GM18498 (cell line): ENCODE measurements at regions not wholly inside any gene's neighbourhood (a gene's known extent, or its start where the extent isn't known, plus 50 kb on each side); places are given as distances from the start of the nearest gene placed in this dataset.
"Not testable (repeated sequence)": the region's sequence is repeated elsewhere in the genome, so short reads cannot be mapped to it uniquely, and the experiment has no call there.

Source experiments
- ATAC-seq: cut with Tn5 transposase; IDR thresholded peaks from one replicate; pipeline ENCODE4 v1.9.1; 2021; ENCODE audit warnings: mild to moderate bottlenecking, moderate library complexity; ENCODE audit not compliant: unreplicated experiment

GRCh38 chr2:5190023-5190422 lies 502.2 kb upstream of the SOX11 start:
- no peak for ATAC-seq

DNA sequence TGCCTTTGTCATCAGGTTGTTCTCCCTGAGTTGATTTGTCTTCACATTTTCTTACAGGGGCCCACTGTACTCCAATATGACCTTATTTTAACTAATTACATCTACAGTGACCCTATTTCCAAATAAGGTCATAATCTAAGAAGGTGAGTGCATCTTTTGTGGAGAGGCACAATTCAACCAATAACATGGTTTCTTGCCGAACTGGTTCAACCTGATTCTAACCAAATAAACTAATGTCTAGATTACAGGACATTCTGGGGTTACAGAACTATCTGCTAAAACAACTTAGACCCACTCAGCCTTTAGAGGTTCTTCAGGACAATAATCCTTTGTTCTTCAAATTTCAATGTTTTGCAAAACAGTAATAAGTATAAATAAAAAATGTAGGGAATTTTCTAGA lies 496.5 kb upstream of the SOX11 start:
- ATAC-seq = no peak

GRCh38 chr2:5203134-5203755 lies 488.9 kb upstream of the SOX11 start:
- ATAC-seq = no peak

DNA sequence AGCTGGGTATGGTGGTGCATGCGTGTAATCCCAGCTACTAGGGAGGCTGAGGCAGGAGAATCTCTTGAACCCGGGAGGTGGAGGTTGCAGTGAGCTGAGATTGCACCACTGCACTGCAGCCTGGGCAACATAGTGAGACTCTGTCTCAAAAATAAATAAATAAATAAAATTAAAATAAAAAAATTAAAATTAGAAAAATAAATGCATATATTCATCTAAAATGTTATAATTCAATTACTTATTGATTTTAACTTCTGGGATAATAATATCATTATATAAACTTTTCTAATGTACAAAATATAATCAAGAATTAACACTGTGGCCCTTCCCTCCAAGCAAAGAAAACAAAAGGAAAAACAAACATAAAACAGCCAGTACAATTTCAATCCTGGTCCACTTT lies 485.4 kb upstream of the SOX11 start:
- not testable (repeated sequence) for ATAC-seq

DNA sequence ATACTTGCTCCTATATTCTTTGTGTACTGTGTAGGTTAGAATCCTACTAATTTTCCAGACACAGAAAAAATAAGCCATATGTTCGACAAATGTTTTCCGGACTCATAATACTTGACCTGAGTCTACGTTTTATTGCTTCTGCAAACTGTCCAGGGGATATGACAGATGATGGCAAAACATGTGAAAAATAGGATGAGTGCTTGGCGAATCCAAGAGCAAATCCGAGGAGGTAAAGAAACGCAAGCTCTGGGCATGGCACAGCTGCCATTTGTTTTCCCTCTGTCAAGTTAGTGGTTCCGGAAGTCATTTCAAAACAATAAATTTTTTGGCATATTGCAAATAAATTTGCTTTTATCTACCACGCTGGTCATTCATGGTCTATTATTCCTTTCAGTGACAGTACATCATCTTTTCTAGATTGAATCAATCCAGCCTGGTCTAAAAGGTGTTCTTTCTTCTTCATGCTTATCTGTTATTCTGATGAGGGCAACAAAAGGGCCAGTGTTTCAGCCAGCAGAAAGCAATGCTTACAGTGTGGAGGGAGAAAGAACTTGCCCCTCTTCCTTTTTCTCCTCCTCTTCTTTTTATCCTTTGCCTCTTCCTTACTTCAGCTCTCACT lies 476.1 kb upstream of the SOX11 start:
- no peak for ATAC-seq

GRCh38 chr2:5227062-5227699 lies 465.0 kb upstream of the SOX11 start:
- ATAC-seq = no peak

DNA sequence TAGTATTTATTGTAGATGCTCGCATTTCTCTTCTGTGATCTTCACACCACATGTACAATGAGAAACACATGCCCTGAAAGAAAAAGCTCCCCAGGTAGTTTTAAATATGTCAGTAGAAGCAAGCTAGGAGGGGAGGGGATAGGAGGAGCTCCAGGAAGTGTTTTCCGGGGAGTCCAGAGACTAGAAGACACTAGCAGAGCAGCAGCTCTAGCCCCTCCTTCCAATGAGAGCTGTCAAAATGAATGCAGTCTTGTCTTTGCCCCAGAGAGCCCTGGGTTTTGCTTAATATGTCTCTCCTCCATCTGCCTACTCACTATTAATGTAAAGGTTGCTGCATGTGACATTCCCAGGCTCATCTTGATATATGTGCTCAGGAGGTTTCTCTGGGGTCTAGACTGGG lies 462.6 kb upstream of the SOX11 start:
- no peak for ATAC-seq

DNA sequence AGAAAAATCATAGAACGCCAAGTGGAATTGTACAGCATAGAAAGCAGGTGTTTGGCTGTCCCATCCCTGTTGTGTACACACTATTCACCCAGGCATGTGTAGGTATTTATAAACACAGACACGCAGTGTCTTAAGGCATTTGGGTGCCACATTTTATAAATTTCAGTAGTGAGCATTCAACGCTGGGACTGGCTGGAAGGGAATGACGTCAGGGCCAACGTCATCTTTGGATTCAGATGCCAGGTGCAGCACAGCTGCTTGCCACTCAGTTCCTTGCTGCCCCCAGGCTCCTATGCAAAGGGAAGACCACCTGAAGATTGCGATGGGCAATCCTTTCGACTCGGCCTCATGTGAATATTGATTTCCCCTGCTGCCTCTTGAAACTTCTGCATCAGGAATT lies 461.7 kb upstream of the SOX11 start:
- ATAC-seq = no peak

DNA sequence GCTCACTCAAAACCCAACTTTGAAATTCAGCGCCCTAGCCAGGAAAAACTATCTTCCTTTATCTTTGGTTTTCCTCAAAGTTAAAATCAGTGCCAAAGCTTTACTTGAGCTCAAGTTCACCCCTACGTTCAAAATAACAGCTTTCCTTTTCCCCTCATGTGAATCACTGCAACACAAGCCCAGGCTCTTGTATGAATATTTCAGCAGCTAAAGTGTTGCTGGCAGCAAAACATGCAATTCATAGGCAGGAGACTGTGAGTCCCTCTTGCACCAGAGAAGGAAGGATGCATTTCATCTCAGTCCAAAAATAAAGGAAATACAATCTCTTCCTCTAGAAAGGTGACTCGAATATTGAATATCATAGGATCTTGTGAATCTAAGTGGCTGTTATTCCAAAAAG lies 461.3 kb upstream of the SOX11 start:
- no peak for ATAC-seq

- ATAC-seq = no peak
These were observed 460.9 kb upstream of the SOX11 start for GRCh38 chr2:5231287-5231686.

DNA sequence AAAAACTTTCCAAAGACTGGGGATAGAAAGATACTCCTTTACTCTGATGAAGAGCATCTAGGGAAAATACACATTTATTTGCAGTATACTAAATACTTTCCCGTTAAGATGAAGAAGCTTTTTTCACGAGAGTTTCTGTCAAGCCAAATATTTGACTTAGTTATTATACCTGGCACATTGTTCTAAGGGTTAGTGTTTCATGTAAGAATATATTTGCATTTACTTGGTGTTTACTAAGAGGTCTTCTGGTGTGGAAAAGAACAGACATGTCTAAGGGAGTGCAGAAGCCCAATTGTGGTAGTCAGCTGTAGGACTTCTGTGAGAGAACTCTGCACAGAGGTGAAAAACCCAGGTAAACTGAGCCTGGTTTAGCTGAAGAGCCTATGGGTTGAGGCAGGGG lies 457.6 kb upstream of the SOX11 start:
- ATAC-seq = no peak

- no peak for ATAC-seq
These were observed 456.5 kb upstream of the SOX11 start for GRCh38 chr2:5235701-5236100.

GRCh38 chr2:5236249-5236648 lies 455.9 kb upstream of the SOX11 start:
- ATAC-seq = no peak

- ATAC-seq = no peak
These were observed 449.4 kb upstream of the SOX11 start for GRCh38 chr2:5242751-5243150.

DNA sequence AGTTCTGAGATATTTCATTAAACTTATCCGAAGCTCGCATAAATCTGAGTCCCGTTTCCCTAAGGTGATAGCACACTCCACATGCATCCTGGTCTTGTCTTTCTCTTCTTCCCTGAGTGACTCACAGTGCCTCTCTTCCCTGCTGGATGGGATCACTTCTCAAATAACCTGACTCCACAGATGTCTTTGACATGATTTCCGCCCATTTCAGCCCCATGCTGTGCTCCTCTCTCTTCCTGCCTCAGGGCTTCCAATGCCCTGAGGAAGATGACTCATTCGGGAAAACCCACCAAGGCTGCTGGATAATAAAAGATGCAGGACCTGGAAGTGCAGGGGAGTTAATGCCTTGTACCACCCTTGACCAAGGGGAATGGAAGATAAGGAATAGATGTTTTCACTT lies 441.7 kb upstream of the SOX11 start:
- no peak for ATAC-seq

- ATAC-seq = no peak
These were observed 438.9 kb upstream of the SOX11 start for GRCh38 chr2:5253263-5253662.

GRCh38 chr2:5254791-5255332 lies 437.3 kb upstream of the SOX11 start:
- no peak for ATAC-seq

DNA sequence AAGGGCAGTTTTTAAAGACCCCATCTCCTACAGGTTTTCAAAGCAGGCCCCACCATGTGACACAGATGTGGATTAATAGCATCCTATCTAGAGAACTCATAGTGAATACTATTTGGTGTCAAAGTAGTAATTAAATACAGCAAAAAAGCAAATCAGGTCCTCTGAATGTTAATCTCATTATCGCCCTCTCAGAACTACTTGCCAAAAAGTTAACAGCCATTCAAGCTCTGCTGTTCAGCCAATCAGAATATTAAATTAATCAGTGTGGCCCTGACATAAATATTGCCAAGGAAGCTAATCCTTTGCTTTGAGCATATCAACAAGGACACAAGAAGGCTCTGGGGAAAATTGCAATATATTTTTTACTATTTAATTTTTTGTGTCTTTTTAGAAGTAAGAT lies 428.9 kb upstream of the SOX11 start:
- ATAC-seq = no peak

DNA sequence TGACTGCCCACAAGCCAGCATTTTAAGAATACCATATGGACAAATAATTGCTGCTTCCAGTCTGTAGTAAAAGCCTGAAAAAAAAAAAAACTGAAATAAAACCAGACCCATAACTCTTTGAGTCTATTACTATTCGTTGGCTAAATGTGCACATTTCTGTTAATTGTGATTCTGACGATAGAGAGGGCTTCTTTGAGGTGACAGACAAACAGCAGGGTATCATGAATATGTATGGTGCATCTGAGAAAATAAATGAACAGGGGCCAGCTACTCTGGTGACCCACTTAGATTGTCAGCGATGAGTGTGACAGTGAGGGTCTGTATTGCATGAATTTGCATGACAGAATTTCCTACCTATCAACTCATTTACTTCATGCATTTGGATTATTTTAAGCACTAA lies 427.8 kb upstream of the SOX11 start:
- no peak for ATAC-seq

DNA sequence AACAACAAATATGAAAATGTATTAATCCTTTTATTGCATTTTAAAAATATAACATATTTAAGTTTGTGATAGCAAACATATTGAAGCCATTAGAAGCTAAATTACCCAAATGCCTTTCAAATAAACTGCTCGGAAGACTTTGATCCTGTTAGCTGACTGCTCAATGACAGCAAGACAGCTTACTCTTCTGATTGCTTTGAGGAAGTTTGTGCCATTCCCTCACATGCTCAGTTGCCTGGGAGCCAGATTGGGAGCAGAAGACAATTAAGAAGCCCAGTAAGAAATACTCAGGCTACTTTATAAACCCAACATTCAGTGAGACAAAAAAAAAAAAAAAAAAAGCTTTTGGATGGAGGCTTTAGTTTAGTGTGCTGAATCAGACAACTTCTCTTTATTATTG lies 407.1 kb upstream of the SOX11 start:
- ATAC-seq = no peak

DNA sequence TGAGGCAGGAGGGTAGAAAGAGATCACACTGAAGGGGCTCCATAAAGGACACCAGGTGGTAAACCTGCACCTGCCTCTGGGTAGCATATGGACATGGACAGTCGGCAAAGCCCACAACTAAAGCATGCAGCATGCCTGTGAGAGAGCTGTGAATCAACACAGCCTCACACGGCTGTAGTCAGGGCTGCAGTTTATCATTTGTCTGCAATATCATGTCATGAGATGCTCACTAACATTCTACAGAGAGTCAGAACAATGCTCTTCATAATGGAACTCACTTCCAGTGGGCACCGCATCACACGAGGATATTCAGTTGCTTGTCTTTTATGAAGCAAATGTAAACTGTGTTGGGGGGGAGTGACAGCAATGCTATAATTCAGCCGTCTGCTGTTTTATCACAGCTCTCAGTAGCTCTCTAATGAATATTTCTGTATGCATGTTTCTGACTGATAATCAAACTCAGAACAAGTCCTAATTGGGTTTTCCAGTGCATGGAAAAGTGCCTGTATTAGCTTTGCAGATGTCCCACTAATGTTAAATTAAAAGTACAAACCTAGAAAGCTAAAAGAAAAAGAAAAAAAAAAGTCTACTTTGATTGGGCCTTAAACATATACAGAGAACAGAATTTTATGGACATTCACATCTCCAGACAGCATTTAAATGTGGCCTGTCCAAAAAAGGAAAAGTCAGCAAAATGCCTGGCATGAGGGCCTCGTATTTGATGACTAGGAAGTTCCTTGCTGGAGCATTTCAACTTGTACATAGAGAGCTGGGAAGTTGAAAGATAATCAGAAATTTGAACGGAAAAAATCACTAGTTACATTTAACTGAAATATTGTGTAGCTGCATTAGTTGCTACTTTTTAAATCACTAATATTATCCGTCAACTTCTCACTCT lies 406.1 kb upstream of the SOX11 start:
- ATAC-seq = no peak
